Dedifferentiated amniotic fluid mesenchymal stem cell (primary cell): ENCODE measurements at regions not wholly inside any gene's neighbourhood (a gene's known extent, or its start where the extent isn't known, plus 50 kb on each side); places are given as distances from the start of the nearest gene placed in this dataset.
"Not testable (repeated sequence)": the region's sequence is repeated elsewhere in the genome, so short reads cannot be mapped to it uniquely, and the experiment has no call there.

Experiments used
- DNase-seq: peaks from one replicate; pipeline ENCODE4 v3.0.0-alpha.2; 2016; ENCODE audit errors: extremely low spot score

- DNase-seq = no peak
Measured at GRCh38 chr17:70434536-70435490, 265.5 kb downstream of the KCNJ2 start.

- no peak for DNase-seq
Measured at GRCh38 chr17:70437656-70438055, 268.3 kb downstream of the KCNJ2 start.

GRCh38 chr17:70446446-70446845, 277.1 kb downstream of the KCNJ2 start:
- no peak for DNase-seq

DNA sequence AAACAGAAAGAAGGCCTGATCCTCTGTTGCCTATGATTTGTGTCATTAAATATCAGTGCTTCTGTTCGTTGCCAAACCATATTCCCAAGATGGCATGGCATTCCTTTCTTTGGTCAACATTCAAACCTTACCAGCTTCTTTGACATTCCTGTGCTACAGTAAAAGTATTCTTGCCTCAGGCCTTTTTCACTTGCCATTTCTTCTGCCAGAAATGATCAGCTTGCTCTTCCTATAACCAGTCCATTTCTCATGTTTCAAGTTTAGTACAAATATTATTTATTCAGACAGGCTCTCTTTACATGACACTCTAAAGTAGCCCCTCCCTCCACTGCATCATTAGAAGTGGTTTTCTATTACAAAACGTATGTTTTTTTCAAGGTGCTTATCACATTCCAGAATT, 278.3 kb downstream of the KCNJ2 start:
- DNase-seq = no peak

GRCh38 chr17:70453075-70453474, 283.7 kb downstream of the KCNJ2 start:
- not testable (repeated sequence) for DNase-seq

- no peak for DNase-seq
Measured at GRCh38 chr17:70454377-70454776, 285.0 kb downstream of the KCNJ2 start.

DNA sequence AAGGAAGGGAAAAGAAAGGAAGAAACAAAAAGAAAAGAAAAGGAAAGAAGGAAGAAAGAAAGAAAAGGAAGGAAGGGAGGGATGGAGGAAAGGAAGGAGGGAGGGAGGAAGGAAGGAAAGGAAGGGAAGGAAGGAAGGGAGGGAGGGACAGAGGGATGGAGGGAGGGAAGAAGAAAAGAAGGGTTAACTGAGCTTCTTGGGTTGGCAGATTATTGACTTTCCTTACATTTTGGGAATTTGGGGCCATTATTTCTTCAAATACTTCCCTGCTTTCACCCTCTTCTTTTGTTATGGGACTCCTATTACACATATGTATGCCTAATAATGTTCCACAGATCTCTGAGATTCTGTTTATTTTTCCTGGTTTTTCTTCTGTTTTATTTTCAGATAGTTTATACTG, 285.6 kb downstream of the KCNJ2 start:
- no peak for DNase-seq

- no peak for DNase-seq
Measured at GRCh38 chr17:70464995-70465394, 295.7 kb downstream of the KCNJ2 start.

- DNase-seq = no peak
Measured at GRCh38 chr17:70468661-70469060, 299.3 kb downstream of the KCNJ2 start.

DNA sequence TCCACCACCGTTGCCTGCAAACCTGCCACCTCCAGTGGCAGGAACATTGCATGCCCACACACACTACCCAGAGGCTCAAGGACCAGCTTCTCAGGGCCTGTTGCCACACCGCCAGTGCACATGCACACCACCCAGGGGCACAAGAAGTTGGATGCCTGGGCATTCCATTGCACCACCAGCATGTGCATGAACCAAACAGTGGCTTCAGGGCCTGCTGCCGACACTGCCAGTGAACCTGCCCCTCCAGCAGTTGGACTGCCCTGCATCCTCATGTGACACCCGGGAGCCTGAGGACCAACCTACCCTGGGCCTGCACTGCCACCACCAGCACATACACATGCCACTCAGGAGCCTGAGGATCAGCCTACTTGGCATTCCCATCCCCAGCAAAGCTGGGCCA, 303.7 kb downstream of the KCNJ2 start:
- DNase-seq = no peak

DNA sequence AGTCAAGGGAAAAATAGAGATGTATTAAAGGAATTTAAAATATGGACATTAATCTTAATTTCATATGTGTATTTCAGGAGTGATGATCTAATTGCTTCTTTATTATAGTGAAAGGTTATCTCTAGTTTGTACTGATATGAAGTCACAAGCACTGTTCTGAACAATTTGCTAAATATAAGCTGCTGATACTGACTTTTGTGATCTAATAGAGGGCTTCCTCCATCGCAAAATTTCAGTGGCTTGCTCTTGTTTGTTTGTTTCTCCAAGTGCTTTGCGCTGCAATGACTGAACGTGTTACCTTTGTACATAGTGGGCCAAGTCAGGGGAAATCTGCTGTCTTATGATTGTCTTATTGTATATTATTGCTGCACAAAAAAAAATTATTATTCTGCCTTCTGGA, 307.0 kb downstream of the KCNJ2 start:
- no peak for DNase-seq

DNA sequence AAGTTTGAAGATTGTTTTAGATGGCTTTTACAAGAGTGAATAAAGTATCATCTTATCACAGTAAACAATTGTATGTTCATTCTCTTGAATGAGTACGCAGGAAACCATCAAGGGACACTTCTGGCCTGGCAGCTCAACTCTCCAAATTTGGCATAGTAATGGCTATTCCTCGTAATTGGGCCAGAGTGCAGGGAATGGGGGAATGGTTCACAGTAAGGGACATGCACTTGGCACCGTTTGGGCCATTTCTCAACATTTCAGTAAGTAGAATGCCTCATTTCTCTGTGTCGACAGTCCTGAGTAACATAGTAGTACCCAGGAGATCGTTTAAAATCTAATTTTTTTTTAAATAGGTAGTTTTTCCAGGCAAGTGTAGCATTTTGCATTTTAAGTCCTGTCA, 309.6 kb downstream of the KCNJ2 start:
- DNase-seq = no peak

DNA sequence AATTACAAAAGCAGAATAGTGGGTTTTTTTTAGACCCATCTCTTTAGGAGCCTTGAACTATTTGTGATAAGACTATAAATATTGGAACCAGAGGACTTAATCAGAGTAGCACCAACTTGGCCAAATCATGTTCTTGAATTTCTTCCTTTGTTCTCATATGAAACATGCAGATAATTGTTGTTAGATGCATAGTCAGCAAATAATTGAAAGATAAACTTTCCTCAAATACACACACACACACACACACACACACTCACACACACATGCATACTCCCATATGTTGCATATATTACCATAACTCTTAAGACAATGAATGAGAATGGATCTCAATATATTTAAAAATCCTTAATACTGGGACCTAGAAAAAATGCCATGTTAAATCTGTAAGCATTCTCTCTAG, 310.4 kb downstream of the KCNJ2 start:
- DNase-seq = no peak

GRCh38 chr17:70483624-70484023, 314.3 kb downstream of the KCNJ2 start:
- no peak for DNase-seq

DNA sequence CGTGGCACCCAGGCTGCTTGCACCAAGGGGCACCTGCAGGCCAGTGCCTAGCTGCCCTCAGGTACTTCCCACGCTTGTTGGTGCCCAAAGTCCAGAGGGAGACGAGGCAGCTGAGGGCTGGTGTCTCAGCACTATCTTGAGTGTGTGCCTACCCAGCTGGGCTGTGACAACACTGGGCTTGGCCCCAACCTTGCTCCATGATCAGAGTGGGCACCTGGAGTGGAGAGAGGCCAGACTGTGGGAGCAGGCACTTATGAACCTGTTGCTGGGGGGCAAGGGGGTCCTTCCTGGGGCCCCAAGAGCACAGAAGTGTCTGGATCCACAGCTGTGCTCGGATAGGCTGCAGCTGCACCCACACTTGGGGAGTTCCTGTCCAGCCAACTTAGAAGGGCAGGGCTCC, 314.7 kb downstream of the KCNJ2 start:
- no peak for DNase-seq

DNA sequence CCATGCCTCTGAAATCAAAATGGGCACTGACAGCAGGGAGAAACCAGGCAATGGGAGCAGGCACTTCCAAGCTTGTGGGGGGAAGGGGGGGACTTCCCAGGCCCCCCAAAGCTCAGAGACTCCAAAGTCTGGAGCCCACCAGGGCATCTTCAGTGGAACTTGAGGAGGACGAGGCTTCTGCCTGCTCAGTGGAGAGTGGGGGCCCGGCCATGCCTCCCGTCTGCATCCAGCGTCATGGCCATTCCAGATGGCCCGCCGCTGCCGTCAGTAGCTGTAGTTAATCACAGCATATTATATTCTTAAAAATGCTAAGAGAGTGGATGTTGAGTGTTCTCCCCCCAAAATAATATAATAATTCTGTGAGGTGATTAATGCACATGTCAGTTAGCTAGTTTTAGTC, 315.2 kb downstream of the KCNJ2 start:
- DNase-seq = no peak

- DNase-seq = no peak
Measured at GRCh38 chr17:70492368-70492767, 323.0 kb downstream of the KCNJ2 start.

DNA sequence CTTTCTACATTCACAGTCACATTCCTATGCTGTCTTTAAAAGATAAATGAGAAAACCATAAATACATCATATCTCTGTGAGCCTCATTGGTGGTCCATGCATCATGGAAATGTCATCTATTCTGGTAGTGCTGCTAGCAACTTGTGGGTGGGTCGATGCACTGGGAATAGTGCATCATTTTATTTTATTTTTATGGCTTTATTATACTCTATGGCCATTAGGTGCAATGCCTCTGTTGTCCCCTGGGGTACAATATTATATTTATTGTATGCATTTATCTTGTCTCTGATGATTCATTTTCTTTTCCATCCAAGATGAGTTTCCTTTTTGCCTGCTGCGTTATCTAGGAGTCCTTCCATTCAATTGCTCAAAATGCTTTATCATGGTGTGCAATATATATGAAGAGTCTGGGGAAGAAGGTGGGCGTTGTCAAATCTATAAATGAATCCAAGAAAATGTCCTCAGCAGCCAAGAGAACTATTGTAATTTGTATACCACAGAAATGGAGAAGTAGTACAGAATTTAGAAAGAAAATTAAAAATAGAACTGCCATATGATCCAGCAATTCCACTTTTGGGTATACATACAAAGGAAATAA, 324.0 kb downstream of the KCNJ2 start:
- no peak for DNase-seq

DNA sequence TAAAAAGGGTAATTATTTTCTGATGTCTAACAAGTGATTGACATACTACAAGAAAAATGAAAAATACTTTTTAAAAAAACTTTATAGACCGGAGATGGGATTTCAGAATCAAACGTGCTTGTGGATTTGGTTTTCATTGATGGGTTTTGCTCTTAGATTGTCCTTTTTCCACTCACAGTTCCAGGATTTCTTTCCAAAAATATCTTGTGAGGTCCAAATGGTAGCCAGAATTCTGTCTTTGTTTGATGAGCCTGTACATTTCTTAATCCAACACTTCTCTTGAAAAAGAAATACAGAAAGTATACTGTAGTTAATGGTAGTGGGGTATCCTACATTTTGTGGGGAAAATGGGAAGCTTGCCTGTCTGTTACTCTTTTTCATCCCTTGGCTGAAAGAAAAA, 329.3 kb downstream of the KCNJ2 start:
- DNase-seq = no peak

GRCh38 chr17:70499067-70499786, 329.9 kb downstream of the KCNJ2 start:
- DNase-seq = no peak

GRCh38 chr17:70503449-70503848, 334.1 kb downstream of the KCNJ2 start:
- no peak for DNase-seq

GRCh38 chr17:70510288-70510687, 341.0 kb downstream of the KCNJ2 start:
- DNase-seq = no peak

DNA sequence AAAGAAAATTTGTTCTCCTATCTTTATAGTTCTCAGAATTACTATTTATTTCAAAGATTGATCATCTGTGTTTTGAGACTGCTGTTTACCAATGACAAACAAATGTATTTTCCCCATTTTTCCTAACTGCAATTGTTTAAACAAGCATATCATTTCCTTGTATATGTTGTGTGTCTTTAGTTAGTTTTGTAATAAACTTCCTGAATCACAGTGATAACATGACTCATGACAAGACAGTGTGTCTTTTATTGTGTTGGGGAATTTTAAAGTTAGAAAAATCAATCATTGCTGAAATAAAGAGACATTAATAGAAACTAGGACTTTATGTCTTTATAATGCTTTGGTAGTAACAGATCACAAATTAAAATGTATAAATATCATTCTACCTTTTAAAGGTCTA, 348.5 kb downstream of the KCNJ2 start:
- no peak for DNase-seq
